Choroid plexus epithelial cell (primary cell): ENCODE measurements at regions not wholly inside any gene's neighbourhood (a gene's known extent, or its start where the extent isn't known, plus 50 kb on each side); places are given as distances from the start of the nearest gene placed in this dataset.
A peak's percentile ranks its signal among the peaks of the same experiment; 100 is the strongest.

ENCODE experiments used
- DNase-seq: peaks from one replicate; pipeline ENCODE4 v3.0.0-alpha.2; 2010; ENCODE audit warnings: low read depth
- H3K4me3 ChIP-seq: 2 replicates; pipeline ENCODE4 v1.5.1; 2011; ENCODE audit warnings: low read depth, mild to moderate bottlenecking, control low read depth, low read length, moderate library complexity
- TF ChIP-seq, protein P1 (sequence below): conservative IDR thresholded peaks from 2 replicates; pipeline ENCODE4 v1.5.1; 2011; ENCODE audit warnings: low read depth, mild to moderate bottlenecking, control low read depth, inconsistent platforms, low read length, moderate library complexity

DNA sequence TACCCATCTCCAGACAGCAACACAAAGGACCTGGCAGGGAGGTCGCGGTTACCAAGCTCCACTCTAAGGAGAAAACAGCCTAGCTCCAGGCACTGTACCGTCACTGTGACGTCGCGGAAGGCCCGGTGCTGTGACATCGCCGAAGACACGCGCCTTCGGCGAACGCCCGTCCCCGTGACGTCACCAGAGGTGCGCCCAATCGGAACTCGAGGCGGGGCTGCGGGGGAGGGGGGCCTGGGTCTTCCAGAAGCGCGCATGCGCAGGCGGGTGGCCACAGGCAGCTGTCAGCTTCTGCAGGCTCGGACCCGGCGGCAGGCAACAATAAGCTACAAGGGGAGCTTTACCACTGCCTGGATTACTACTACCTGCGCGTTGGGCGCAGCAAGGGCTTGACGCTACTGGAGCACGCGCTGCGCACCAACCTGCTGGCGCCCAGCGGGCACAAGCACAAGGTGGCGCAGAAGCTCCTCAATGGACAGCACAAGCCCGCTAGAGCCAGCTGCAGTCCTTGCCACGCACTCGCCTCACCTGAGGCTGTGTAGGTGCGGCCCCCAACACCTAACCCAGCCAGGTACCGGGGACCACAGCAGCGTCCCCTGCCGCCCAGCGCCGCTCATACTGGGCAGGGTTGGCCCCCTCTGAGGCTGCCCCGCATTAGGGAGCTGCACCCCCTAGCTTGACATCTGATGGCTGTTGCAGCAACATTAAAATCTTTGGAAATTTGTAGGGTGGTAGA, 208.4 kb downstream of the TPST1 start:
- DNase-seq, result peak; percentile 90
- TF ChIP-seq, protein P1, sequence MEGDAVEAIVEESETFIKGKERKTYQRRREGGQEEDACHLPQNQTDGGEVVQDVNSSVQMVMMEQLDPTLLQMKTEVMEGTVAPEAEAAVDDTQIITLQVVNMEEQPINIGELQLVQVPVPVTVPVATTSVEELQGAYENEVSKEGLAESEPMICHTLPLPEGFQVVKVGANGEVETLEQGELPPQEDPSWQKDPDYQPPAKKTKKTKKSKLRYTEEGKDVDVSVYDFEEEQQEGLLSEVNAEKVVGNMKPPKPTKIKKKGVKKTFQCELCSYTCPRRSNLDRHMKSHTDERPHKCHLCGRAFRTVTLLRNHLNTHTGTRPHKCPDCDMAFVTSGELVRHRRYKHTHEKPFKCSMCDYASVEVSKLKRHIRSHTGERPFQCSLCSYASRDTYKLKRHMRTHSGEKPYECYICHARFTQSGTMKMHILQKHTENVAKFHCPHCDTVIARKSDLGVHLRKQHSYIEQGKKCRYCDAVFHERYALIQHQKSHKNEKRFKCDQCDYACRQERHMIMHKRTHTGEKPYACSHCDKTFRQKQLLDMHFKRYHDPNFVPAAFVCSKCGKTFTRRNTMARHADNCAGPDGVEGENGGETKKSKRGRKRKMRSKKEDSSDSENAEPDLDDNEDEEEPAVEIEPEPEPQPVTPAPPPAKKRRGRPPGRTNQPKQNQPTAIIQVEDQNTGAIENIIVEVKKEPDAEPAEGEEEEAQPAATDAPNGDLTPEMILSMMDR, result peak; percentile 68
- H3K4me3 ChIP-seq, result peak overlapping the region; percentile 70

- TF ChIP-seq, protein P1, result no peak
- DNase-seq, result no peak
- H3K4me3 ChIP-seq, result no peak overlapping the region
These were observed 210.6 kb downstream of the TPST1 start for GRCh38 chr7:66415659-66416265.

DNA sequence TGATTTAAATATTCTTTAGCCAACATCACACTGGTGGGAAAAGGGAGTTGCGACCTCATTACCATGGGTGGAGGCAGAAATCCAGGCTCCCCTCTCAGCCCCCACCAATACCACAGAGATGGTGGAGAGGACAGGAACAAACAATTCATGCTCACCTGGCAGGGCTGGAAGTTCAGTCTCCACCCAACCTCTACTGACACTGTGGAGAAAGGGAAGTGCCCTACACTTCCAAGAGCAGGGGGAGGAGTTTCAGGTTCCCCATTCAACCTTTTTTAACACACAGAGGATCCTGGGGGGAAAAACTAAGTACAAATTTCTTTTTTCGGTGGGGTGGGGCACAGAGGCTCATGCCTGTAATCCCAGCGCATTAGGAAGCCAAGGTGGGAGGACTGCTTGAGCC, 210.1 kb upstream of the KCTD7 start:
- TF ChIP-seq, protein P1, result no peak
- DNase-seq, result no peak
- no peak overlapping the region for H3K4me3 ChIP-seq

GRCh38 chr7:66419210-66419609, 209.5 kb upstream of the KCTD7 start:
- TF ChIP-seq, protein P1, result no peak
- H3K4me3 ChIP-seq, result no peak overlapping the region
- DNase-seq, result no peak

DNA sequence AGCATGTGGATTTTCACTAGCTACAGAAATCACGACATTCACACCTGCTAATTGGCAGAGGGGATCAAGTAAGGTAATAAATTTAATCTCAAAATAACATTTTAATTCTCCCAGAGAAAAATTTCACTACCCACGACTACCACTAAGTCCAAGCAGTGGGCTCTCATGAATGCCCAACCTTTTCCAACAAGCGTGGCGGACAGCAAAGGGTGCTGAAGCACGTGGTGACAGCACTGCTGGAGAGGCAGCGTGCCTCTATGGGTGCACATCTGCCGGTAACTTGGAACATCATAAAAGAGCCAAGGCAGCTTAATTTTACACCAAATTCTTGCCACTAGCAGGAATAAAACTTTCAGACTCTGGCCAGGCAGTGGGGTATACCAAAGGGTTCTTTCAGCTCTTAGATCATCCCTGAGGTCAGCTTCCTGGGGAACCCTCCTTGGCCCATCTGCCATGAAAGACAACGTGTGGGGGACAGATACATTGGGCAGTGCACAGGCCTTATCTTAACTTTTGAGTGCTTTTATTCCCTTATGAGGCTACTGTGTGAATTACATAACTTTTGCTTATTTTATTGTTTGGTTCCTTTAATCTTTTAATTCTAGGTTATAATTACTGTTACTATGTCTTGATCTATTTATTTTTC, 206.7 kb upstream of the KCTD7 start:
- TF ChIP-seq, protein P1, result no peak
- no peak overlapping the region for H3K4me3 ChIP-seq
- DNase-seq, result no peak

GRCh38 chr7:66423729-66424128, 205.0 kb upstream of the KCTD7 start:
- TF ChIP-seq, protein P1, result no peak
- no peak for DNase-seq
- no peak overlapping the region for H3K4me3 ChIP-seq
